Kidney epithelial cell (primary cell): ENCODE measurements at regions not wholly inside any gene's neighbourhood (a gene's known extent, or its start where the extent isn't known, plus 50 kb on each side); places are given as distances from the start of the nearest gene placed in this dataset.

Source experiments
- DNase-seq: peaks from one replicate; pipeline ENCODE4 v3.0.0-alpha.2; 2010; ENCODE audit warnings: low read depth
- H3K27me3 ChIP-seq: 2 replicates; pipeline ENCODE4 v1.6.0; 2011; ENCODE audit warnings: low read length; ENCODE audit not compliant: control insufficient read depth, insufficient read depth
- H3K36me3 ChIP-seq: 2 replicates; pipeline ENCODE4 v1.5.1; 2011; ENCODE audit warnings: low read length; ENCODE audit not compliant: control insufficient read depth, insufficient read depth
- H3K4me3 ChIP-seq: 2 replicates; pipeline ENCODE4 v1.5.1; 2011; ENCODE audit warnings: low read depth, mild to moderate bottlenecking, control low read depth, low read length
- CTCF ChIP-seq: IDR thresholded peaks from 2 replicates; pipeline ENCODE4 v1.5.1; 2011; ENCODE audit warnings: mild to moderate bottlenecking, moderate library complexity, low read length, control low read depth, inconsistent platforms; ENCODE audit not compliant: insufficient read depth, poor library complexity, severe bottlenecking

- Histone ChIP-seq H3K36me3 (no peaks in the 10 kb centered on the region), H3K4me3 (no peak overlapping the region), H3K27me3 (no peaks in the 10 kb centered on the region)
- no peak for DNase-seq
- TF ChIP-seq CTCF: no peak
These were observed 264.1 kb upstream of the CDYL start for GRCh38 chr6:4512051-4512471.

GRCh38 chr6:4511641-4512020, 264.6 kb upstream of the CDYL start:
- TF ChIP-seq CTCF: no peak
- no peak for DNase-seq
- no peak overlapping the region for H3K4me3 ChIP-seq
- no peaks in the 10 kb centered on the region for H3K27me3 ChIP-seq
- H3K36me3 ChIP-seq: no peaks in the 10 kb centered on the region

- H3K36me3 ChIP-seq: no peaks in the 10 kb centered on the region
- H3K4me3 ChIP-seq: no peak overlapping the region
- no peaks in the 10 kb centered on the region for H3K27me3 ChIP-seq
- TF ChIP-seq CTCF: no peak
- DNase-seq: no peak
These were observed 265.1 kb upstream of the CDYL start for GRCh38 chr6:4510906-4511640.

GRCh38 chr6:4510317-4510716, 265.9 kb upstream of the CDYL start:
- DNase-seq: no peak
- H3K36me3 ChIP-seq: no peaks in the 10 kb centered on the region
- H3K27me3 ChIP-seq: no peaks in the 10 kb centered on the region
- no peak for TF ChIP-seq CTCF
- H3K4me3 ChIP-seq: no peak overlapping the region

- Histone ChIP-seq H3K27me3 (no peaks in the 10 kb centered on the region), H3K4me3 (no peak overlapping the region), H3K36me3 (no peaks in the 10 kb centered on the region)
- DNase-seq: no peak
- no peak for TF ChIP-seq CTCF
These were observed 266.7 kb upstream of the CDYL start for GRCh38 chr6:4509506-4509905.

- H3K4me3 ChIP-seq: no peak overlapping the region
- H3K36me3 ChIP-seq: no peaks in the 10 kb centered on the region
- H3K27me3 ChIP-seq: no peaks in the 10 kb centered on the region
- no peak for DNase-seq
- no peak for TF ChIP-seq CTCF
These were observed 269.4 kb upstream of the CDYL start for GRCh38 chr6:4506792-4507191.
